ENCODE measurements at regions not wholly inside any gene's neighbourhood (a gene's known extent, or its start where the extent isn't known, plus 50 kb on each side); places are given as distances from the start of the nearest gene placed in this dataset.

DNA sequence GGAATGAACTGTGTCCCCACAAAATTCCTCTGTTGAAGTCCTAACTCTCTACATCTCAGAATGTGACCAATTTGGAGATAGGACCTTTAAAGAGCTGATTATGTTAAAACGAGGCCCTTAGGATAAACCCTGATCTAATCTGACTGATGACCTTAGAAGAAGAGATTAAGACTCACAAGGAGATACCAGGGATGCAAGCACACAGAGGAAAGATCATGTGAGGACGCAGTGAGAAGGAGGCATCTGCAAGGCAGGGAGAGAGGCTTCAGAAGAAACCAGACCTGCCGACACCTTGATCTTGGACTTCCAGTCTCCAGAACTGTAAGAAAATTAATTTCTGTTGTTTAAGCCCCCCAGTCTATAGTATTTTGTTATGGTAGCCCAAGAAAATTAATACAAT, 94.9 kb upstream of the ZNF800 start:
- H3K4me3 Mint-ChIP-seq: no peak overlapping the region
- H3K4me1 Mint-ChIP-seq: peaks cover 3% of the 10 kb centered on the region
- H3K4me1 ChIP-seq (ENCODE audit: control insufficient read depth, insufficient read depth, low read length): no peaks in the 10 kb centered on the region
- H3K27me3 Mint-ChIP-seq (ENCODE audit: insufficient read depth): peaks cover 40% of the 10 kb centered on the region
- no peak overlapping the region for H3K27ac Mint-ChIP-seq
- H3K9ac ChIP-seq (ENCODE audit: extremely low read depth, low read length, poor library complexity, severe bottlenecking): no peak overlapping the region
- H3K27ac ChIP-seq (ENCODE audit: low read depth, low read length): no peak overlapping the region
- H3K9me3 ChIP-seq (ENCODE audit: control insufficient read depth, low read length): no peaks in the 10 kb centered on the region
- peaks cover 2% of the 10 kb centered on the region for H3K9me3 Mint-ChIP-seq
- no peak overlapping the region for H3K4me3 ChIP-seq (ENCODE audit: low read length)
- H3K36me3 Mint-ChIP-seq (ENCODE audit: low read depth): no peaks in the 10 kb centered on the region
- H3K36me3 ChIP-seq (ENCODE audit: control insufficient read depth, insufficient read depth, low read length): no peaks in the 10 kb centered on the region
- WGBS, 2 experiments (ENCODE audit: insufficient coverage in 1 of 2, insufficient read length in 1 of 2): 69 to 71% methylated on average over 3 of the region's 3 CpGs
- H3K27me3 ChIP-seq (ENCODE audit: control insufficient read depth, insufficient read depth, low read length, poor library complexity, severe bottlenecking): peaks cover 35% of the 10 kb centered on the region
- DNase-seq: no peak
- TF ChIP-seq CTCF (conservative IDR thresholded peaks at IDR 0.05): no peak

- Histone ChIP-seq H3K27me3 (ENCODE audit: control insufficient read depth, insufficient read depth, low read length, poor library complexity, severe bottlenecking) (peaks cover 30% of the 10 kb centered on the region), H3K9me3 (ENCODE audit: control insufficient read depth, low read length) (no peaks in the 10 kb centered on the region), H3K36me3 (ENCODE audit: control insufficient read depth, insufficient read depth, low read length) (no peaks in the 10 kb centered on the region), H3K9ac (ENCODE audit: extremely low read depth, low read length, poor library complexity, severe bottlenecking) (no peak overlapping the region), H3K4me1 (ENCODE audit: control insufficient read depth, insufficient read depth, low read length) (no peaks in the 10 kb centered on the region), H3K27ac (ENCODE audit: low read depth, low read length) (no peak overlapping the region), H3K4me3 (ENCODE audit: low read length) (no peak overlapping the region)
- no peak overlapping the region for H3K27ac Mint-ChIP-seq
- DNase-seq: peak; percentile 65
- H3K36me3 Mint-ChIP-seq (ENCODE audit: low read depth): no peaks in the 10 kb centered on the region
- TF ChIP-seq CTCF (conservative IDR thresholded peaks at IDR 0.05): peak; percentile 55
- H3K4me1 Mint-ChIP-seq: peaks cover 3% of the 10 kb centered on the region
- 60 to 66% methylated on average over 1 to 3 of the region's 3 CpGs for WGBS, 2 experiments (ENCODE audit: insufficient coverage in 1 of 2, insufficient read length in 1 of 2)
- no peak overlapping the region for H3K4me3 Mint-ChIP-seq
- peaks cover 40% of the 10 kb centered on the region for H3K27me3 Mint-ChIP-seq (ENCODE audit: insufficient read depth)
- peaks cover 2% of the 10 kb centered on the region for H3K9me3 Mint-ChIP-seq
These were observed 94.1 kb upstream of the ZNF800 start for GRCh38 chr7:127486654-127487053.

- Mint-ChIP-seq H3K4me3 (no peak overlapping the region), H3K4me1 (no peaks in the 10 kb centered on the region), H3K27me3 (ENCODE audit: insufficient read depth) (peaks cover 42% of the 10 kb centered on the region), H3K9me3 (peaks cover 2% of the 10 kb centered on the region), H3K36me3 (ENCODE audit: low read depth) (no peaks in the 10 kb centered on the region), H3K27ac (no peak overlapping the region)
- DNase-seq: no peak
- no peaks in the 10 kb centered on the region for H3K4me1 ChIP-seq (ENCODE audit: control insufficient read depth, insufficient read depth, low read length)
- peaks cover 30% of the 10 kb centered on the region for H3K27me3 ChIP-seq (ENCODE audit: control insufficient read depth, insufficient read depth, low read length, poor library complexity, severe bottlenecking)
- no peak overlapping the region for H3K4me3 ChIP-seq (ENCODE audit: low read length)
- H3K27ac ChIP-seq (ENCODE audit: low read depth, low read length): no peak overlapping the region
- H3K36me3 ChIP-seq (ENCODE audit: control insufficient read depth, insufficient read depth, low read length): no peaks in the 10 kb centered on the region
- no peak overlapping the region for H3K9ac ChIP-seq (ENCODE audit: extremely low read depth, low read length, poor library complexity, severe bottlenecking)
- no peak for TF ChIP-seq CTCF (conservative IDR thresholded peaks at IDR 0.05)
- H3K9me3 ChIP-seq (ENCODE audit: control insufficient read depth, low read length): no peaks in the 10 kb centered on the region
These were observed 93.0 kb upstream of the ZNF800 start for GRCh38 chr7:127485482-127485881.
